MCF 10A (cell line): ENCODE measurements at regions not wholly inside any gene's neighbourhood (a gene's known extent, or its start where the extent isn't known, plus 50 kb on each side); places are given as distances from the start of the nearest gene placed in this dataset.
"Not testable (repeated sequence)": the region's sequence is repeated elsewhere in the genome, so short reads cannot be mapped to it uniquely, and the experiment has no call there.

Experiments used
- BruUV-seq: library from RNA; stranded (reverse); fragments of 400-500 nt; replicated peaks from 2 replicates; lab custom pipeline; 2021; lab: Mats Ljungman, UMichigan
- CTCF ChIA-PET: fragments of 300-600 bp; sonication (Branson Sonifier 250); formaldehyde crosslinking; extraction: SDS; loops from one replicate; lab custom pipeline; 2021; ENCODE audit warnings: antibody characterized with exemption, inconsistent platforms; lab: Yijun Ruan, JAX
- POLR2A ChIA-PET: fragments of 300-600, 350-650 bp; sonication (Branson Sonifier 250); formaldehyde crosslinking; extraction: SDS; loops from one replicate; lab custom pipeline; 2020; ENCODE audit warnings: antibody characterized with exemption, inconsistent platforms; lab: Yijun Ruan, JAX
- DNase-seq: peaks from one replicate; pipeline ENCODE4 v3.0.0-alpha.2; 2018; ENCODE audit not compliant: unreplicated experiment
- H3K27ac Mint-ChIP-seq: one replicate; pipeline ENCODE4 v1.8.0; 2022; ENCODE audit warnings: mild to moderate bottlenecking, low read depth, mixed read lengths; ENCODE audit not compliant: unreplicated experiment
- H3K27me3 Mint-ChIP-seq: one replicate; pipeline ENCODE4 v1.8.0; 2022; ENCODE audit warnings: mixed read lengths; ENCODE audit not compliant: insufficient read depth, unreplicated experiment
- H3K36me3 Mint-ChIP-seq: one replicate; pipeline ENCODE4 v1.8.0; 2022; ENCODE audit warnings: mild to moderate bottlenecking, moderate library complexity, mixed read lengths; ENCODE audit not compliant: insufficient read depth, unreplicated experiment
- H3K4me1 Mint-ChIP-seq: one replicate; pipeline ENCODE4 v1.8.0; 2022; ENCODE audit warnings: mixed read lengths; ENCODE audit not compliant: insufficient read depth, unreplicated experiment
- H3K4me3 Mint-ChIP-seq: one replicate; pipeline ENCODE4 v1.8.0; 2022; ENCODE audit warnings: mild to moderate bottlenecking, moderate library complexity, mixed read lengths; ENCODE audit not compliant: unreplicated experiment
- H3K9me3 Mint-ChIP-seq: one replicate; pipeline ENCODE4 v1.8.0; 2022; ENCODE audit warnings: mixed read lengths; ENCODE audit not compliant: unreplicated experiment
- intact Hi-C: fragments of 100-400 bp; cut with micrococcal nuclease; formaldehyde crosslinking; loops from 2 replicates; pipeline ENCODE4 v1.14.1; 2022
- TF ChIP-seq, protein P1 (sequence below): fragments of 200-600 bp; IDR thresholded peaks from one replicate; pipeline ENCODE4 v1.8.0; 2022; ENCODE audit warnings: antibody characterized with exemption, mild to moderate bottlenecking; ENCODE audit not compliant: unreplicated experiment

DNA sequence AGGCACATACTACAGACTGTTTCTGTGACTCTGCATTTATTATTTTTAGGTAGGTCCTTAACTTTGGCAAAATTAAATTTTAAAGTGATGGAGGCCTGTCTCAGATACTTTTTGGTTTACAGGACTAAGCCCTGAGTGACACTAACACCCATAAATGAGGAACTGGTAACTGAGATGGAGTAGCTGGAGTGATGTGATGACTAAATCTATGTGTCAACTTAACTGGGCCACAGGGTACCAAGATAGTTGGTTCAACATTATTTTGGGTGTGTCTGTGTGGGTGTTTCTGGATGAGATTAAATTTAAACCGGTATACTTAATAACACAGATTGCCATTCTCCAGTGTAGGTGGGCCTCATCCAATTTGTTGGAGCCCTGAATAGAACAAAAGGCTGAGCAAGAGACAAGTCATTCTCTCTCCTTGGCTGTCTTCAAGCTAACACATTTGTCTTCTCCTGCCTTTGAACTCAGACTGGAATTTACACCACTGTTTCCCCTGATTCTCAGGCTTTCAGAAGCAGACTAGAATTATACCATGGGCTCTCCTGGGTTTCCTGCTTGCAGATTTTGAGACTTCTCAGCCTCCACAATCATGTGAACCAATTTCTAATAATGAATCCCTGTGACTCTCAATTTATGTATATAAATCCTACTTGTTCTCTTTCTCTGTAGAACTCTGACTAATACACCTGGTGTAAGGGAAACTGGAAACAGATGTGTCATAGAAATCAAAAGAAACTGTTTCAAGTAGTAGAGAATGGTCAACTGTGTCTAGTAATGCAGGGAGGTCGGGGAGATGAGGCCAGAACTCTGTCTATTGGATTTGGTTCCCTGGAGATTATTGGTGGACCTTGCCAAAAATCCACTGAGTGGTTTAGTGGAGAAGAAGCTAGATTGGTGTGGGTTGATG lies 579.2 kb downstream of the EPM2A start:
- Mint-ChIP-seq H3K36me3 (no peaks in the 10 kb centered on the region), H3K4me1 (peaks cover 27% of the 10 kb centered on the region), H3K4me3 (no peak overlapping the region), H3K27me3 (no peaks in the 10 kb centered on the region), H3K9me3 (peaks cover 6% of the 10 kb centered on the region), H3K27ac (peak overlapping the region; percentile 52)
- intact Hi-C loops, result no loop called here
- TF ChIP-seq, protein P1, sequence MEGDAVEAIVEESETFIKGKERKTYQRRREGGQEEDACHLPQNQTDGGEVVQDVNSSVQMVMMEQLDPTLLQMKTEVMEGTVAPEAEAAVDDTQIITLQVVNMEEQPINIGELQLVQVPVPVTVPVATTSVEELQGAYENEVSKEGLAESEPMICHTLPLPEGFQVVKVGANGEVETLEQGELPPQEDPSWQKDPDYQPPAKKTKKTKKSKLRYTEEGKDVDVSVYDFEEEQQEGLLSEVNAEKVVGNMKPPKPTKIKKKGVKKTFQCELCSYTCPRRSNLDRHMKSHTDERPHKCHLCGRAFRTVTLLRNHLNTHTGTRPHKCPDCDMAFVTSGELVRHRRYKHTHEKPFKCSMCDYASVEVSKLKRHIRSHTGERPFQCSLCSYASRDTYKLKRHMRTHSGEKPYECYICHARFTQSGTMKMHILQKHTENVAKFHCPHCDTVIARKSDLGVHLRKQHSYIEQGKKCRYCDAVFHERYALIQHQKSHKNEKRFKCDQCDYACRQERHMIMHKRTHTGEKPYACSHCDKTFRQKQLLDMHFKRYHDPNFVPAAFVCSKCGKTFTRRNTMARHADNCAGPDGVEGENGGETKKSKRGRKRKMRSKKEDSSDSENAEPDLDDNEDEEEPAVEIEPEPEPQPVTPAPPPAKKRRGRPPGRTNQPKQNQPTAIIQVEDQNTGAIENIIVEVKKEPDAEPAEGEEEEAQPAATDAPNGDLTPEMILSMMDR, result no peak
- POLR2A ChIA-PET, result interaction anchor here (0.6 kb wide), 1 partner anchor 14 kb away, joined by 3 read pairs; no protein-coding TSS in a partner anchor
- no TSS peak for BruUV-seq
- CTCF ChIA-PET, result interaction anchor here (0.8 to 1.0 kb wide), 2 partner anchors 9 to 580 kb away, joined by 3 read pairs; no protein-coding TSS in a partner anchor
- peak; percentile 9 for DNase-seq

DNA sequence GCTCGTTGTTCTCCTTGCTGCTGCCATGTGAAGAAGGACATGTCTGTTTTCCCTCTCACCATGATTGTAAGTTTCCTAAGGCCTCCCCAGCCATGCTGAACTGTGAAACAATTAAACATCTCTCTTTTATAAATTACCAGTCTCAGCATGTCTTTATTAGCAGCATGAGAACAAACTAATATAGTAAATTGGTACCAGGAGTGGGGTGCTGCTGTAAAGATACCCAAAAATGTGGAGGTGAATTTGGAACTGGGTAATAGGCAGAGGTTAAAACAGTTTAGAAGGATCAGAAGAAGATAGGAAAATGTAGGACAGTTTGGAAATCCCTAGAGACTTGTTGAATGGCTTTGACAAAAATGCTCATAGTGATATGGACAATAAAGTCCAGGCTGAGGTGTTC lies 576.7 kb downstream of the EPM2A start:
- H3K27me3 Mint-ChIP-seq, DNase-seq, BruUV-seq, H3K27ac Mint-ChIP-seq, POLR2A ChIA-PET, intact Hi-C loops, H3K4me3 Mint-ChIP-seq, H3K9me3 Mint-ChIP-seq, H3K36me3 Mint-ChIP-seq: not testable (repeated sequence)
- peaks cover 20% of the 10 kb centered on the region for H3K4me1 Mint-ChIP-seq
- CTCF ChIA-PET, result interaction anchor here (1.1 kb wide), 1 partner anchor 11 kb away, joined by 3 read pairs; no protein-coding TSS in a partner anchor

DNA sequence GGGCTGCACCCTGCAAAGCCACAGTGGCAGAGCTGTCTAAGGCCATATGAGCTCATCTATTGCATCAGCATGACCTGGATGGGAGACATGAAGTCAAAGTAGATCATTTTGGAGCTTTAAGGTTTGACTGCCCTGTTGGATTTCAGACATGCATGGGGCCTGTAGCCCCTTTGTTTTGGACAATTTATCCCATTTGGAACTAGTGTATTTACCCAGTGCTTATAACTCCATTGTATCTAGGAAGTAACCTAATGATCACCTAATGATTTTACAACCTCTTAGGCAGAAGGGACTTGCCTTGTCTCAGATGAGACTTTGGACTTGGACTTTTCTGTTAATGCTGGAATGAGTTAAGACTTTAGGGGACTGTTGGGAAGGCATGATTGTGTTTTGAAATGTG lies 575.4 kb downstream of the EPM2A start:
- no peaks in the 10 kb centered on the region for H3K36me3 Mint-ChIP-seq
- H3K27me3 Mint-ChIP-seq, result no peaks in the 10 kb centered on the region
- TF ChIP-seq, protein P1, result no peak
- intact Hi-C loops, result no loop called here
- POLR2A ChIA-PET, result no interaction called here
- no peak overlapping the region for H3K27ac Mint-ChIP-seq
- H3K9me3 Mint-ChIP-seq, result peaks cover 6% of the 10 kb centered on the region
- no TSS peak for BruUV-seq
- DNase-seq, result no peak
- CTCF ChIA-PET, result interaction anchor here (0.9 kb wide), 1 partner anchor 465 kb away, joined by 3 read pairs; no protein-coding TSS in a partner anchor
- H3K4me1 Mint-ChIP-seq, result peaks cover 16% of the 10 kb centered on the region
- no peak overlapping the region for H3K4me3 Mint-ChIP-seq

DNA sequence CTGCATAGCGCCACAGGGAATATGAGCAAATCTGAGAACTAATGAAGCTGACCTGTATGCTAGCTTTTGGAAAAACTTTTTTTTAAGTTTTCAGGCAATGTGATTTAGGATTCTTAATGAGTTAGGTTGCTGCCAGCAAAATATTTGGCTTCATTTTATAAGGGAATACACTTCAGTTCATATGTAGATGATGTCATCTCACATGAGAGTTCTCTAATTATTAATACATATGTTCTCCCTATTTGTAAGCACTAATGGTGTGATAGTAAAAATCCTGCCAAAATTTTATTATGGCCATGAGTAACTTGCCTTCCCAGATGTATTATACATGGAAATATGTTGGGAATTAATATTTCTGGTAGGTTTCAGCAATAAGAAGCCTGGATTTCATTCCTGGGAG lies 573.8 kb downstream of the EPM2A start:
- no TSS peak for BruUV-seq
- peaks cover under 1% of the 10 kb centered on the region for H3K4me1 Mint-ChIP-seq
- intact Hi-C loops, result no loop called here
- H3K27ac Mint-ChIP-seq, result no peak overlapping the region
- POLR2A ChIA-PET, result interaction anchor here (0.8 kb wide), 1 partner anchor 8 kb away, joined by 5 read pairs; no protein-coding TSS in a partner anchor
- no peaks in the 10 kb centered on the region for H3K36me3 Mint-ChIP-seq
- TF ChIP-seq, protein P1, result no peak
- H3K9me3 Mint-ChIP-seq, result peaks cover 6% of the 10 kb centered on the region
- no peak overlapping the region for H3K4me3 Mint-ChIP-seq
- CTCF ChIA-PET, result interaction anchor here (0.5 kb wide), 1 partner anchor 635 kb away, joined by 5 read pairs; no protein-coding TSS in a partner anchor
- H3K27me3 Mint-ChIP-seq, result no peaks in the 10 kb centered on the region
- DNase-seq, result no peak
